Activated T-cell treated with anti-CD3 and anti-CD28 coated beads for 1 hour (primary cell): ENCODE measurements at regions not wholly inside any gene's neighbourhood (a gene's known extent, or its start where the extent isn't known, plus 50 kb on each side); places are given as distances from the start of the nearest gene placed in this dataset.
A peak's percentile ranks its signal among the peaks of the same experiment; 100 is the strongest.
"Not testable (repeated sequence)": the region's sequence is repeated elsewhere in the genome, so short reads cannot be mapped to it uniquely, and the experiment has no call there.

Experiments used
- DNase-seq: peaks from one replicate; pipeline ENCODE4 v3.0.0-alpha.2; 2020; ENCODE audit warnings: low read depth

- not testable (repeated sequence) for DNase-seq
Measured at GRCh38 chr5:39753747-39754146, 329.0 kb upstream of the DAB2 start.

DNA sequence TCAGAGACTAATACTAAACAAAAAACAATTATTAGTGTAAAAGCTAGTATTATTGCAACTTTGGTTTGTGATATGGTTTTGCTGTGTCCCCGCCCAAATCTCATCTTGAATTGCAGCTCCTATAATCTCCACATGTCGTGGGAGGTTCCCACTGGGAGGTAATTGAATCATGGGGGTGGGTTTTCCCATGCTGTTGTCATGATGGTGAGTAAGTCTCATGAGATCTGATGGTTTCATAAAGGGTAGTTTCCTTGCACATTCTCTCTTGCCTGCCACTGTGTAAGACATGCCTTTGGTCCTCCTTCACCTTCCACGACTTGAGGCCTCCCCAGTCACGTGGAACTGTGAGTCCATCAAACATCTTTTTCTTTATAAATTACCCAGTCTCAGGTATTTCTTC, 325.9 kb upstream of the DAB2 start:
- no peak for DNase-seq

DNA sequence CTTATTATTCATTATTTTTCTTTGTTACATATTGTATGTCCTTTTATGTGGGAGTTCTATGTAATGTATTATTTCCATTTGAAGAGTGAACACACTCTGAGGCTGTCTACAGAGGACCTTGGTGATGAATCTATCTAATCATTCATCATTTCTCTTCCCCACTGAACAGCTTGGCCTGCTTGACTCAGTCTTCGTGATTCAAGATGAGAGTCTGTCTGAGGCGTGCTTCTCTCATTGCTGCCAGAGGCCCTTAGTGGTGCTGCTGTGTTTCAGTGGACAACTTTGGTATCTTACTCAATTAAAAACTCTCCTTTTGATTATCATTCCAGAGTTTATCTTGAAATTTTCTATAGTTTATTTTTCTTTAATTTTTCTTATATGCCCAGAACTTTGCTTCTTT, 318.1 kb upstream of the DAB2 start:
- DNase-seq: no peak

DNA sequence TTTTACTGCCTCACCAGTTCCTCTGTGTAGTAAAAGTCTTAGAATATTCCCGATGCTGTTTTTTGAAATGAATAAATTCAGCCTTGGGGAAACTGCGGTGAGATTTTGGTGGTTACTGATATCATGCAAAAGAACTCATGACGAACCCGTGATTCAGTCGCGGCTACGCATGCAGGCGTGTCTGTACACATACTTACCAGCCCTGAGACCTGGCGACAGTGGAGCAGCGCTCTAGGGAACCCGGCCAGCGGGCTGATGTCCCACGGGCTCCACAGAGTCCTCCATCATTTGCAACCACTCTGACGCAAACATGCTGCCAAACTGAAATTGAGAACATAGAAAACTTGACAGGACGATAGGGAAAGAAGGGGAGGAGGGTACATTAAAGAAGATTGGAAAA, 315.6 kb upstream of the DAB2 start:
- DNase-seq: no peak

GRCh38 chr5:39732166-39732565, 307.4 kb upstream of the DAB2 start:
- no peak for DNase-seq

DNA sequence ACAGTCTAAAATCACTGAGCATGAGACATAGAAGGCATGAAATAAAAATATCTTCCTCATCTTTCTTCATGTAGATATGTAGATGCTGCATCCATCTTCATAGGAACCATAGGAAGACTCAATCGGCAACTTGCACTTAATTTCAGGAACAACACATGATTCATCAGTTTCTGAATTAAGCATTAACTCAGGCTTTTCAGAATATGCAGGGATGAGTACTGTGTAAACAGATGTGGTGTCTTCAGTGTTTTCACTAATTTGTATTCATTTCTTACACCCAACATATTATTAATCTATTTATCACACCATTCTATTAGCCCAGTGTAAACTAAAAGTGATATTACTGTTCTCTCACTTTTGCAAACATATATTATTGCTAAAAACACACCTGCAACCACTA, 305.9 kb upstream of the DAB2 start:
- DNase-seq: no peak

DNA sequence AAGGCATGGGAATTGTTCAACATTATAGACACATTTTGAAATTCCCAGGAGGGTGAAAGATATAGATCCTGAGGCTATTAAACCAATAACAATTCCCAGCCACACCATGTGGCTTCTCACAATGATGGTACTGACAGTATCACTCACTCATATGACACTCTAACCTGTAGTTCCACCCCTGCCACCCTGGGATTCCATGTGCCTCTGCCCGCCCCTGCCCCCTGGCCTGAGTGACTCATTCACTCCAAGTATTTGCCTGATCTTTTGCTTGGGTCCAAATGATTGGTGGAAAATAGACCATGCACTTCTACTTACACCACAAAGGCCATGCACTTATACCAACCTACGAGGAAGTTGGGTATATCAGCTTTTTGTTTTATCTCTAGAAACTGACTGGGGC, 305.2 kb upstream of the DAB2 start:
- no peak for DNase-seq

DNA sequence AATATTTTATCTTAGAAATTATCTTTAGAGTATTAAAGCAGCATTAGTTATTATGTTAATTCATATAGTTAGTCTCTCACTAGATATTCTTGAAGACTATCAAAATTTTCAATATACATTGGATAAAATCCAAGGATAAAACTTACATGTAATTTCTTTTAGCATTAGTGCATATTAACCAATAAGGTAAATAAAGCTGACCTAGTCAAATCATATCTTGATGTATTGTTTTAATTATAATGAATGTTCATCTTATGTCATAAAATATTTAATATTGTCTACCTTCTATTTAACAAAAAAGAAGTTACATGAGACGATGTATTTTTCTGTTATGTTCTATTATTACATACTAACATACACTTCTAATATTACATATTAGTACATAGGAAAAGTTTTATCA, 301.7 kb upstream of the DAB2 start:
- no peak for DNase-seq

DNA sequence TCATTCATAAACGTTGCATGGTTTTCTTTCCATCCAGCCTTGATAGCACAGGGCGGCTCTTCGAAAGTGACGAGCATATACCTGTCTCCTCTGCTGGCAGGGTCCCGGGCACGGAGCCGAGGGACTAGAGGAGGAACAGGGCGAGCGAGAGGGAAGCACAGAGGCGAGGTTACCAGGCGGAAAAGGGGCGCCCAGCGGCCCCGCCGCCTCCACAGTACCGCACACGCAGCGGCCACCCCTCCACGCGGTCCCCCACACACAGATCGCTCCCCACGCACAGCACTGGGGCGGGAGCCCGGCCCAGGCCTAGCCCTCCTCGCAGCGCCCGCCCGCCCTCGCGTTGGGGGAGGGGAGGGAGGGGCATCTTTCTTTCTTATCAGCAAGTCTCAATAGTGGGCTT, 296.6 kb upstream of the DAB2 start:
- DNase-seq: no peak

DNA sequence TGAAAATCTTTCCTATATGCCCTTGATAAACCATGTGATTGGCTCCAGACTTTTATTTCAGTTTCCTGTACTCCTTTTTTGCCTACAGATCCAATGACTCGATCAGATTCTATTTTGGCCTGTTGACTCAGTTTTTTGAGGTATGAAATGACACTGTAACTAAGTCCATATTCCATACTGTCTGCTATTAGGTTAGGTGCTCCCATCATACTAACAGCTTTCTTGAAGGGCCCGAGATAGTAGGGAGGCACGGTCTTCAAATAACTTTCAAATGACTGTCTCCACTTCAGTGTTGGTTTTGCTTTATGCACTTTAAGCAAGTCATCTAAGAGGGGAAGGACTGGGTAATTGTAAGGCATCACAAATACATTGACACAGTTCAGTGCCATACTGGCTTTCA, 295.4 kb upstream of the DAB2 start:
- DNase-seq: no peak

DNA sequence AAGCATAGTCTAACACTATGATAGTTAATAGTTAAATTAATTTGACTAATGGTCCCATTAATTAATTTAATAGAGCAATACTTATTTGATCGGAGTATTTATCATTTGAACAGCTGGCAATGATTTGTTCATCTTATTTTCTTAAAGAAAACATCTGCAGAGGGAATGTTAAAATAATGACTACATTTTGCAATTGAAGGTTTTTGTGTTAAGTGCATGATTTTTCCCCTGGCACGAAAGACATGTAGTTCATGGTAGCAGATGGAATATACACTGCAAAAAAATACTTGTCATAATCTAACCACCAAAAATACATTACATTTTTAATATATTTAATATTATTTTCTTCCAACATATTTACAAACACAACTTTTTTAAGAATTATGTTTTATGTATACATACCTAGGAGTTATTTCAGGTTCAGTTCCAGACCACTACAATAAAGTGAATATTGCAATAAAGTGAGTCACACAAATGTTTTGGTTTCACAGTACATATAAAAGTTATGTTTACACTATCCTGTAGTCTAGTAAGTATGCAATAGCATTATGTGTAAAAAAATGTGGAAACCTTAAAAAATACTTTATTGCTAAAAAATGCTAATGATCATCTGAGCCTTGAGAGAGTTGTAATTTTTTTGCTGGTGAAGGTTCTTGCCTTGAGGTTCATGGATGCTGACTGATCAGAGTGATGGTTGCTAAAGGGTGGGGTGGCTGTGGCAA, 292.6 kb upstream of the DAB2 start:
- DNase-seq: no peak

DNA sequence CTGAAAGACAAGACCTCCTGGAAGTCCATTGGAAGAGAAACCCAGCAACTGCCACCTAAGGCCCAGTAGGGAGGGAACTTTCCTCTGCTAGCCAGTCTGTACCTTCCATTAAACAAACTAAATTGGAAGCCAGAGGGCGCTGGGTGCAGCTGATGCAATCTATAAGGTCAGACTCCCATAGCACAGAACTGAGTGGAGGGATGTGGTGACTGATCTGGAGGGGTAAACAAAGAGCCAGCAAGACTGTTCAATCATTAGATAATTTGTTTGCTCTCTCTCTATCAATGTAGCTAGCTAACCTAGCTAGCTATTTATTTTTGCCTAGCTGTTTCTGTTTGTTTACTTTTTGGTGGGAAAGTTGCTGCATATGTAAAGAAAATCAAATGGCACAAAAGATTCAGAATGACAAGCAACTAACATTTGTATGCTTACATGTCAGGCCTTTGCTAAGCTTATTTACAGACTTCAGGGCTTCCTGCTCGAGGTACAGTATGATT, 291.8 kb upstream of the DAB2 start:
- peak; percentile 4 for DNase-seq

DNA sequence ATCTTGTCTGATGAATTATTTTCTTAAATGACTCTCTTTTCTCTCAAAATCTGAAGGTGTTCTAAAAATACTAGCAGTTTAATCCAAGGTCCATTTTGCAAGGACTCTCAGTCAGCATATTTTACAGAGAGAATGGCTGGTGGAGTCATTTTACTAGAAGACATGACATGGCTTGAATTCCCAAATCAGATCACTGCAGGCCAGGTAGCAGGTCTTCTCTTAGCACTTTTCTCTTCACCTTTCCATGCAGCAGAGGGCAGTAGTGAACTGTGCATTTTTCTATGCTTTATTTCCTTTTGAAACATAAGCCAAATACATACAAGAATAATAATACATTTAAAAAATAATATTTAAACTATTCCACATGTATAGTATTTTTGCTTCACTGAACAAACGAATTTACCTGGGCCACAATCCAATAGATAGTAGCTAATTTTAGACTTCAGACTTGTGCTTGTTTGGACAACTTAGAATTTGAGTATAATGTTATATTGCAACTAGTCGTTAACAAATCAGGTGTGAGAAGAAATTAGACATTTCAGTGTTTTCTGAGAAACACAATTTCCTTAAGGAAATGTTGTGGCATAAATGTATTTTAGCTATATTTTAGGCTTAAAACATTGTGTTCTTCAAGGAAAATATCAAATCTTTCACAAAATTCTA, 289.4 kb upstream of the DAB2 start:
- DNase-seq: no peak

GRCh38 chr5:39713250-39713916, 288.6 kb upstream of the DAB2 start:
- no peak for DNase-seq

DNA sequence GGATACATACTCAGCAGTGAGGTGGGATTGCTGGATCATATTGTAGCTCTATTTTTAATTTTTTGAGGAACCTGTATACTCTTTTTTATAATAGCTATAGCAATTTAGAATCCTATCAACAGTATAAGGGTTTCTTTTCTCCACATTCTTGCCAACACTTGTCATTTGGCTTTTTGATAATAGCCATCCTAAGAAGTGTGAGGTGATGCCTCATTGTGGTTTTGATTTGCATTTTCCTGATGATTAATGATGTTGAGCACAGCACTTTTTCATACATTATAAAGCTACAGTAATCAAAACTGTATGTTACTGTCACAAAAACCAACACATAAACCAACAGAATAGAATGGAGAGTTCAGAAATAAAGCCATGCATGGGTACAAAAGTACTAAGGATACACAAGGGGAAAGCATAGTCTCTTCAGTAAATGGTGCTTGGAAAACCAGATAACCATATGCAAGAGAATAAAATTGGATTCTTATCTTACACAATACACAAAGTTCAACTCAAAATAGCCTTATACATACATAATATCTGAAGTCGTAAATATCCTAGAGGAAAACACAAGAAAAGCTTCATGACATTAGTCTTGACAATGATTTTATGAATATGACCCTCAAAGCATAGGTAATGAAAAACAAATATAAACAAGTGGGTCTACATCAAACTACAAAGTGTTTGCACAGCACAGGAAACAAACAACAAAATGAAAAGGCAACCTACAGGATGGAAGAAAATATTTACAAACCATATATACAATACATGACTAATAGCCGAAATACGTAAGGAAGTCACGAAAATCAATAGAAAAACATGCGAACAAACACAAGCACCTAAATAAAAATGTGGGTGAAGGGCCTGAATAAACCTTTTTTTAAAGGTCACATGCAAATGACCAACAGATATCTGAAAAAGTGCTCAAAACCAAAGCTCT, 287.8 kb upstream of the DAB2 start:
- DNase-seq: no peak

- no peak for DNase-seq
Measured at GRCh38 chr5:39711821-39712220, 287.0 kb upstream of the DAB2 start.

GRCh38 chr5:39709032-39709431, 284.3 kb upstream of the DAB2 start:
- no peak for DNase-seq

GRCh38 chr5:39702928-39703327, 278.1 kb upstream of the DAB2 start:
- DNase-seq: no peak

- no peak for DNase-seq
Measured at GRCh38 chr5:39700523-39700922, 275.7 kb upstream of the DAB2 start.

DNA sequence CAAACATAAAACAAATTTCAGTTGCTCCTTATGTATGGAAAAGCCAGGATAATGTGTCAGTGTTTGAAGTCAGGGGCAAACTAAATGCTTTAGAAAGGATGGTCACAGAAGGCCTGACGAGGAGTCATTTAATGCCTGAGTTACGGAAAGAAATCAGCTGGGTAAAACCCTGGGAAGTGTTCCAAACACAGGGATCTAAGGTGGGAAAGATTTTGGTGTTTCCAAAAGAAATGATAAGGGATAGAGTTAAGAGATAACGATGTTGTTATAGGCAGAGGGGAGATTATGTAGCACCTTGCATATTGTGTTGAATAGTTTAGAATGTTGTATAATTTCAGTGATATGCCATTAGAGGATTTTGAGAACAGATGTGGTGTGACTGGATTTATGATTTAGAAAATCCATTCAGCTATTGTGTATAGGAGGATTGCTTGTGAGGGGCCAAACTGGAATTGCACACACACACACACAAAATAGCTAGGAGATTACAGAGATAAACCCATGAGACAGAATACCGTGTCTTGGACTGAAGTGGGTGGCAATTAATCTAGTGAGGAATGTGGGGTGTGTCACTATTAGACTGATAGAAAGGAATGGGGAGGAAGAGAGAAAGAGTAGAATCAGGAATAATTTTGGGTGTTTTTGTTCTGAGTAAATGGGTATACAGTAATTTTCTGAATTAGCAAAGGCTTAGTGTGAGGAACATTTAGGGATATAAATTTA, 274.2 kb upstream of the DAB2 start:
- no peak for DNase-seq

DNA sequence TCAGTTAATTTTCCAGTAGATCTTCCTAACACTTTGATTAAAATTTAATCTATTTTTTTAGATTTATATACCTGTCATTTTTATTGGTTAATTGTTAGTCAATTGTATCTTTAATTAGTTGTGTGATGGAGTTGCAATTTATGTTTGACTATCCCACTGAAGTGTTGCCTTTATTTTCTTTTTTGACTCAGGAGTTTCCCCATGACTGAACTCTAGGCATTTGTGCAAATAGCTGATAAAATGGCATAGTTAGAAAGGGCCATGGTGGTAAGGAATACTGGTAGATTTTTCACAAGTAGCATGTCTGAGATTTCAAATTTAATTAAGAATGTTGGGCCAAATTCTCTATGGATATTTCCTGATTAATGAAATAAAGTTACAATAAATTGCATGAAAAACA, 273.1 kb upstream of the DAB2 start:
- DNase-seq: no peak
